ENCODE measurements at regions not wholly inside any gene's neighbourhood (a gene's known extent, or its start where the extent isn't known, plus 50 kb on each side); places are given as distances from the start of the nearest gene placed in this dataset.

GRCh38 chr13:65456150-65456912 is 1773.8 kb downstream of the PCDH9 start:
- no peak for DNase-seq (ENCODE audit: extremely low read depth, insufficient read length)
- no peaks in the 10 kb centered on the region for H3K27me3 ChIP-seq (replicated peaks; ENCODE audit: control insufficient read depth, insufficient read depth, low read length)
- TF ChIP-seq CTCF (IDR thresholded peaks at IDR 0.05; ENCODE audit: insufficient read depth, low read length, poor library complexity, severe bottlenecking), result no peak
- H3K4me3 ChIP-seq (replicated peaks; ENCODE audit: low read depth, low read length), result no peak overlapping the region
- H3K36me3 ChIP-seq (ENCODE audit: control insufficient read depth, insufficient read depth, low read length), result no peaks in the 10 kb centered on the region

GRCh38 chr13:65454403-65454802 is 1775.7 kb downstream of the PCDH9 start:
- no peaks in the 10 kb centered on the region for H3K27me3 ChIP-seq (replicated peaks; ENCODE audit: control insufficient read depth, insufficient read depth, low read length)
- no peaks in the 10 kb centered on the region for H3K36me3 ChIP-seq (ENCODE audit: control insufficient read depth, insufficient read depth, low read length)
- TF ChIP-seq CTCF (IDR thresholded peaks at IDR 0.05; ENCODE audit: insufficient read depth, low read length, poor library complexity, severe bottlenecking), result no peak
- DNase-seq (ENCODE audit: extremely low read depth, insufficient read length), result no peak
- H3K4me3 ChIP-seq (replicated peaks; ENCODE audit: low read depth, low read length), result no peak overlapping the region

DNA sequence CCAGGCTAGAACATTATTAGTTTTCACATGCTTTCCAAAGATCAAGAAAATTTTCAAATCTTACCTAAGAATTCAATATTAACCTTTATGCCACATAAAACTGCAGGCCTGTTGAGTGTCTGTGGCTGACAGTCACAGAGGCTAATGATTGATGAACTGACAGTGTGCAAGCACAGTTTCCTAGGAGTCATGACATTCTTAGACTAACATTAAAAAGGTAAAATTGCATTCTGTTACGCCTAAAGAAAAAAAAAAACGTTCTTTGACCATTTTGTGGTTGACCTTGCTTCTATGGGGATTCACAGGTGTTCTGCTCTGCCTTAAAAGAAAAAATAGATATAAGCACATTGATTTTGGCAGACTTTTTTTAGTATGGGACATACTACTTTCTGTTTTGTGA is 1776.2 kb downstream of the PCDH9 start:
- TF ChIP-seq CTCF (IDR thresholded peaks at IDR 0.05; ENCODE audit: insufficient read depth, low read length, poor library complexity, severe bottlenecking), result no peak
- no peak overlapping the region for H3K4me3 ChIP-seq (replicated peaks; ENCODE audit: low read depth, low read length)
- DNase-seq (ENCODE audit: extremely low read depth, insufficient read length), result no peak
- H3K27me3 ChIP-seq (replicated peaks; ENCODE audit: control insufficient read depth, insufficient read depth, low read length), result no peaks in the 10 kb centered on the region
- no peaks in the 10 kb centered on the region for H3K36me3 ChIP-seq (ENCODE audit: control insufficient read depth, insufficient read depth, low read length)

- H3K36me3 ChIP-seq (ENCODE audit: control insufficient read depth, insufficient read depth, low read length), result no peaks in the 10 kb centered on the region
- H3K4me3 ChIP-seq (replicated peaks; ENCODE audit: low read depth, low read length), result no peak overlapping the region
- H3K27me3 ChIP-seq (replicated peaks; ENCODE audit: control insufficient read depth, insufficient read depth, low read length), result no peaks in the 10 kb centered on the region
- no peak for TF ChIP-seq CTCF (IDR thresholded peaks at IDR 0.05; ENCODE audit: insufficient read depth, low read length, poor library complexity, severe bottlenecking)
- DNase-seq (ENCODE audit: extremely low read depth, insufficient read length), result no peak
These were observed 1784.8 kb downstream of the PCDH9 start for GRCh38 chr13:65445340-65445739.

GRCh38 chr13:65435590-65435989 is 1794.5 kb downstream of the PCDH9 start:
- H3K27me3 ChIP-seq (replicated peaks; ENCODE audit: control insufficient read depth, insufficient read depth, low read length), result no peaks in the 10 kb centered on the region
- H3K4me3 ChIP-seq (replicated peaks; ENCODE audit: low read depth, low read length), result no peak overlapping the region
- DNase-seq (ENCODE audit: extremely low read depth, insufficient read length), result no peak
- no peak for TF ChIP-seq CTCF (IDR thresholded peaks at IDR 0.05; ENCODE audit: insufficient read depth, low read length, poor library complexity, severe bottlenecking)
- no peaks in the 10 kb centered on the region for H3K36me3 ChIP-seq (ENCODE audit: control insufficient read depth, insufficient read depth, low read length)

DNA sequence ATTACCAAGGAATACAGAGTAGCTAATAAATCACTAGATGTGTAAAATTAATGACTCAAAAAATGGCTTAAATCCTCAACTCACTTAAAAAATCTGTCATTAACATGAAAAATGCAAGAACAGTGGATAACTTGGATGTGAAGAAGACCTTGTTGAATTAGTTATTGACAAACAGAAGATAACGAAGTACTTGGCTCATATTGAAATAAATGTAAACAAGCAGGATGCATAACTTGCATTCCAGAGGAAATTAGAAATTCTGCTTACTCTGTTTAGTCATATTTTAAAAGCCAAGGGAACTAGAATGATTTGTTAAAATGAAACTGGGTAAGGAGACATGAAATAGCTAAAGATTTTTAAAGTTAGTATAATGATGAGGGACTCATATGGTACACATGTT is 1812.2 kb downstream of the PCDH9 start:
- no peak overlapping the region for H3K4me3 ChIP-seq (replicated peaks; ENCODE audit: low read depth, low read length)
- TF ChIP-seq CTCF (IDR thresholded peaks at IDR 0.05; ENCODE audit: insufficient read depth, low read length, poor library complexity, severe bottlenecking), result no peak
- H3K36me3 ChIP-seq (ENCODE audit: control insufficient read depth, insufficient read depth, low read length), result no peaks in the 10 kb centered on the region
- DNase-seq (ENCODE audit: extremely low read depth, insufficient read length), result no peak
- no peaks in the 10 kb centered on the region for H3K27me3 ChIP-seq (replicated peaks; ENCODE audit: control insufficient read depth, insufficient read depth, low read length)
